ENCODE measurements at regions not wholly inside any gene's neighbourhood (a gene's known extent, or its start where the extent isn't known, plus 50 kb on each side); places are given as distances from the start of the nearest gene placed in this dataset.
"Not testable (repeated sequence)": the region's sequence is repeated elsewhere in the genome, so short reads cannot be mapped to it uniquely, and the experiment has no call there.

DNA sequence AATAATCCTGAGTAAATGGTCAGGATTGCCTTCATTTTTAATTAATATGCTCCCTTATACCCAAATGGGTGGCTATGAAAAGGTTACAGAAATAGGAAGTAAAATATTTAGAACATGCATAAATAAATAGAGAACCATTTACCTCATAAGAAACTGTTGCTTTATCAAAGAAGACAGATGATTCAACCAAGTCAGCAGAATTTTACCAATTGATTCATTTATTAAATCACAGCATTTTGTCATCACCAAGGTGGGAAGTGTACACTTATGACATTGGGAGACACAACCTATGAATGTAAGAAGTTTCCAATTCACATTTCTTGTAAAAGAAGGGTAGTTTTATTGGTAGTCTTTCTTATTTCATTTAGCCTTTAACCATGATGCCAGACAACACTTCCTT lies 870.3 kb upstream of the CHORDC1 start:
- DNase-seq = no peak

DNA sequence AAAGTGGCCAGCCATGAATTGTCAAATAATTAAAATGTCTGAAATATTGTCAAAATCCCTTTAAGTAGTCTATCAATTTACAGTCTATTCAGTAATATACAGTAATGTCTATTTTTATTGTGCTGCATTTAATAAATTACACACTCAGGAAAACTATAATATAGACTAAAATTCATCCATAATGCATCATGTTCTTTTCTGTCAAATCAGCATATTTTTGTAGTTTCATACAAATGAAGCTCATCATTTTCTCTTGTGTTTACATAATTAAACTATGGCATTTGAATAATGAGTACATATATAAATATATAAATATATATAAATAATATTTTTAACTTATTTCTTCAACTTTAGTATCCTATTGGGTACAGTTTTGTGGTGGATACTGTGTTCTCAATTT lies 868.7 kb upstream of the CHORDC1 start:
- no peak for DNase-seq

DNA sequence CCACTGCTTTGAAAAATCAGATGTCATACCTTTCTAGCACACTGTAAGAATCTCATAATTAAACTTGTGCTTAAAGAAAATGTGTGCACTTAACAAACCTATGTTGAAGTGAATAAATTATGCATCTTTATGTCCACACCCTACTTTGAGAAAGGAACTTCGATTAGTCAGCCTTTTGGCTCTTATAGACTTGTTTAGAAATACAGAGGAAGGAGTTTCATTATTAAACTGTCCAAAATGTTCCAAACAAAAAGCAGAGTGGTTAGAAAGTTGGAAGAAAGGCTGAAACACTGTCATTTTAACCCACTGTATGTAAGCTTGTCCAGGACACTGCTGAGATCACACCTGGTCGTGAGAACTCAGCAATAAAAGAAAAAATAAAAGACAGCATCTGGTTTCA lies 863.2 kb upstream of the CHORDC1 start:
- DNase-seq = no peak

DNA sequence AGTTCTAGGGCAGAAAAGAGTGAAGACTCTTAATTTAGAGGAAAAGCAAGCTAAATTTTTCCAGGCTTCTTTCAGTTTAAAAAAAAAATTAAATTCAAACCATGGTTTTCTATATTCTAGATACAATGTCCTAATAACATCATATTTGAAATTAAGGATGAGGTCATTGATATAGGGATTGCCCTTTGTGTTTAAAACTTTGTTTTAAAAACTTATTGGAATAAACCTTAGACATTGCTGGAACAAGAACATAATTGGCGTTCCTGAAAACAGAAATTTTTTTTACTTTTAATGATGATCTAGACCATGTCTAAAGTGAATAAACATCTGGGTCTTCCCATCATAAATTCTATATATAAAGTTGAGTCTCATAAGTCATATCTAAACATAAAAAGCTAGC lies 859.4 kb upstream of the CHORDC1 start:
- no peak for DNase-seq

DNA sequence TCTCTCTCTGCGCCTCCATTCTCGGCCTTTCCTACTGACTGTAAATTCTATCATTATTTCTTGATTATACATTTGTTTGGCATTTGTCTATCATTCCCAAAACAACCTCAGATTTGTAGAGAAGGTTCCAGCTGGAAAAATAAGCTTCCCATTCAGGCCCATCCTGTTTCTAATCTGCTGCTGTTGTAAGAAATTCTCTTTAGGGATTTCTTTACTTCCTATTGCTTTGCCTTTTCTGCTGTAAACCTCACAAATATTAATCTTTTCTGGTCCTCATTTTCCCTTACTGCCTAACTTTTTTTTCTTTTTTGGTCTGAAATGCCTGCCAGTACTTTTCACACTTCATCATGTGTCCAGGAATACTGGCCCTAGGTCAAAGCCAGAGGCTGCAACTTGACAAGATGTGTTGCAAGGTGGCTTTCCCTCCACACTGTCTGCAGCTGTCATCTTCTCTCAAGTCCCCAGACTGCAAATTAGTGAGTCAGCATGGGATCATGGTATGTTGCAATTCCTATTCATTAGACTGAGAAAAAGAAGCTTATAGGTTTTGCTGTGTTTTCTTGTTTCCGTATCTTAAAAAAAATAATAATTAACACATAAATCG lies 858.7 kb upstream of the CHORDC1 start:
- no peak for DNase-seq

DNA sequence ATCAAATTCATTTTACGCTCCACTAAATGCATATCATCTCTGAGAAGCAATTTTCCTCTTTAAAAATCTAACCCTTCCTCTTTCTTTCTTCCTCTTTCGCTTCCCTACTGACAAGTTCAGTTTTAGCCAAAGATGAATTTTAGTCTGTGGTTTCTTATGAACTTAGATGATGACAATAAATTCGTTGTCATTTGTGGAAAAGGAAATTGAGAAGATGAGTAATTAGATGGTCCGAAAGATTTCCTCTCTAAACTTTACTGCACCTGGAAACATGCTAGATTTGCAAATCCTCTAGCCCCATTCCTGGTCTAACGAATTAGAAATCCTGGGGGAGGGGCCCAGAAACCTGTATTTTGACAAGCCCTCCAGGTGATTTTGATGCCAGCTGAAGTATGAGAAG lies 855.4 kb upstream of the CHORDC1 start:
- no peak for DNase-seq

DNA sequence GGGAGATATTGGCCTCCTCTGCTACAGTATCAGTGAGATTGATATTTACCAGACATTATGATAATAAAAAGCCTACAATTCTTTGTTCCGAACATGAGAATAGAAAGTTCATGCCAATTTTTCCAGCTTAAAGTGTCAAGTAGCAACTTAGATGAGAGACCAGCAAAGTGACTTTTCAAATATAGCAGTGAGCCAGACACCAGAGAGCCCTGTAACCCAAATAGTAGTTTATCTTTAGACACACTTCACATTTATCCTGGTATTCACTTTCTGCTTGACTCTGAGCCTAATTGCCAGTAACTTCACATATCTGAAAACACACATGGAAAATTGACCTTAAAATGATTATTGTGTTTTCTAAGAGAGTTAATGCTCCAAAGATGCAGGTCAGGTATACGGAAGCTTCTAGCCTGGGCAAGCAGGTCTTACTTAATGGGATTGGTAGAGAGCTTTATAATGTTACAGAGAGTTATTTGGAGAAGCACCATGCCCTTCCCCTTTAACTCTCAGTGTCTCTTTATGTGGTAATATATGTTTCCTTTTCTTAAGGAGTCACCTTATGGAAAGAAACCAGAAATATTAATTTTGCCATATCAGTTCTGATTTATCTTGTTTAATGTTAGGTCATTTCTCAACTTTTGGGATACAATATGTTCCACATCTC lies 852.3 kb upstream of the CHORDC1 start:
- DNase-seq = no peak

DNA sequence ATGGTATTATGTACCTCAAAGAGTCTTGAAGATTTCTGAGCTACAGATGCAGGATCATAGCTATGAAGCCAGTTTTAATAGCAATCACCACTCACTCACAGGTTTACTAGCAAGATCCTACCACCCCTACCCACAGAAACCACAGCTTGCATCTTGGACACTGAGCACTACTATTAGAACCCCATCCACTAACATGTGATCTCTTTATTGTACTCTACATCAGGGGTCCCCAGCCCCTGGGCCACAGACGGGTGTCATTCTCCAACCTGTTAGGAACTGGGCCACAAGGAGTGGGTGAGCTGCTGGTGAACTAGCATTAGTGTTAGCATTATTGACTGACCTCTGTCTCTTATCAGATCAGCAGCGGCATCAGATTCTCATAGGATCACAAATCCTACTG lies 844.8 kb upstream of the CHORDC1 start:
- no peak for DNase-seq

DNA sequence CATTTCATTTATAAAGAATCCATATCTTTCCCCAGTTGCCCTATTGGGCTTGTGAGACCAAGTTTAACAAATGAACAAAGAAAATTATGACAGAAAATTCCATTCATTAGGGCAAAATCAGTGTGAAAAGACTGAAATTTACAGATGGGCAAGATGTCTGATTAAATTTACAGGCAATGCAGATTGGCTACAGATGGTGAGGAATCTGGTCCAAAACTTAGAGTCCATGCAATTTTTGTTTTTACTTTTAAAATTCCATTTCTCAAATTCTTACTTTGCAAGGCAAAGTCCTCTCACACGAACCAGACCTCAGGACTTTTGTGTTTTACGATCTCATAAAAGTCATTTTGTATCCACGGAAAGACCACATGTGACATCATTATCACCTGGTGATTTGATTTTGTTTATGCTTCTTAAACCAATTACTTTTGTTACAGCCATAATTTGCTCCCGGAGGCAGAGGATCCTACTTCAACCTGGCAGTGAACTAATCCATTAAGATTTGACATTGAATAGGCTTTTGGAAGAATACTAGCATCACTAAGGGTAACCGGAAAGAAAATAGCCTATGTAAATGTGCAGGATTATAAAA lies 843.7 kb upstream of the CHORDC1 start:
- DNase-seq = no peak

DNA sequence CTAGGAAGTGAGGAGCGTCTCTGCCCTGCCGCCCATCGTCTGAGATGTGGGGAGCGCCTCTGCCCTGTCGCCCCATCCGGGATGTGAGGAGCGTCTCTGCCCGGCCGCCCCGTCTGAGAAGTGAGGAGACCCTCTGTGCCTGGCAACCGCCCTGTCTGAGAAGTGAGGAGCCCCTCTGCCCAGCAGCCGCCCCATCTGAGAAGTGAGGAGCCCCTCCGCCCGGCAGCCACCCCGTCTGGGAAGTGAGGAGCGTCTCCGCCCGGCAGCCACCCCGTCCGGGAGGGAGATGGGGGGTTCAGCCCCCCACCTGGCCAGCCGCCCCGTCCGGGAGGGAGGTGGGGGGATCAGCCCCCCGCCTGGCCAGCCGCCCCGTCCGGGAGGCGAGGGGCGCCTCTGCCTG lies 840.5 kb upstream of the CHORDC1 start:
- not testable (repeated sequence) for DNase-seq

DNA sequence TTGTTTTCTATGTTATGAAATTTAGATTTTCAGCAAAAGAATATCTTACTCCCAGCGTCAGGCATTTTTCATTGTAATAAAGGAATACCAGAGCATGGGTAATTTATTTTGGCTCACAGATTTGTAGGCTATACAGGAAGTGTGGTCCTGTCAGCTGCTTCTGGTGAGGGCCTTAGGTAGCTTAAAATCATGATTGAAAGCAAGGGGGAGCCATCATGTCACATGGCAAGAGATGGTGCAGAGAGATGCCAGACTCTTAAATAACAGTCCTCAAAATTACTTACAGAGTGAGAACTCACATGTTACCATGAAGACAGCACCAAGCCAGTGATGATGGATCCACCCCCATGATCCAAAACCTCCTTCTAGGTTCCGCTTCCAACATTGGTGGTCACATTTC lies 825.0 kb upstream of the CHORDC1 start:
- no peak for DNase-seq

DNA sequence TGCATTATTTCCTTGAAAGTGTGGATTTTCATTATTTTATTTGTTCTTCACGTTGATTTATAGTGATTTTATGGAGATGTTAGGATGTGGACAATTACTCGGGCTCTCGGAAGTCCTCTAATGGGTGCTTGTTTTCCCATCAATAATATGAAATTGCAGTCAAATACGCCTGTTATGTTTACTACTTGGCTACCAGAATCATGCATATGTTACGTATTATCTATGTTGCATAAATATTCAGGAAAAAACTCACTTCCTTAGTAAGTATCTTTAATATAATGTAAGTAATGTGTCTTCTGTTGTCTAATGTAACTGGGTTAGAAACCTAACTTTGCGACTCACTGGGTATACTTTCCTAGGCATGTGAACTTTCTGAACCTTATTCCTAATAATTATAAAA lies 823.4 kb upstream of the CHORDC1 start:
- no peak for DNase-seq

DNA sequence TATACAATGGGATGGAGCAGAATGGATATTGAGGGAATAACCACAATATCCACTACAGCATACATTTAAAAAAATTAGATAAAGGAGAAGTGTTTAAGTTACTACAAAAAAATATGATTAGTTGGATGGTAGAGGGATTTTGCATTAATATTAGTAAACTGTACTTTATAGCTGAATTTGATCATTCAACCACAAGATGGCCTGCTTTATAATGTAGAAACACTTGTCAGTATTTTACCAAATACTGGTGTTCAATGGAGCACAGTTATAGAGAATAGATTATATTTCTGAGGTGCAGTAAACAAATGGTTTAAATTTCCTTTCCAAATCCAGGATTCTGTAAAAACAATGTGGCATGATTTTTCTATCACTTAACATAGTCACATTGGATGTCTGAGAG lies 818.8 kb upstream of the CHORDC1 start:
- no peak for DNase-seq

DNA sequence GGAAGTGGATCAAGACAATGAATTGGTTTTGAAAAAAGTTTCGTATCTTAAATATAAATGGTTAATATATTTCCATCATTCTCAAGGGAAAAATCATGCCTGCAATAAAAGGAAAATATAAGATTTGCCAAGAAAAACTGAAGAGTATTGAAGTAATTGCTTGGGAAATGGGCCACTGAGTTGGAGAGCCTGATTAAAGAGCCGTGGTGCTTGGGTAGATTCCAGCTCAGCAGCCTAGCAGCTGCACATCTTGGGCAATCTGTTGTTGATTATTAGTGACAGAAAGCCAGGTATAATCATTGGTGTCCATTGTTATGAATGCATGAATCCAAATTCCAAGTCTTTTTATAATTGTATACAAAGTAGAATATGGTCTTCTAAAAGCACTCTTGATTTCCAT lies 800.9 kb upstream of the CHORDC1 start:
- no peak for DNase-seq

DNA sequence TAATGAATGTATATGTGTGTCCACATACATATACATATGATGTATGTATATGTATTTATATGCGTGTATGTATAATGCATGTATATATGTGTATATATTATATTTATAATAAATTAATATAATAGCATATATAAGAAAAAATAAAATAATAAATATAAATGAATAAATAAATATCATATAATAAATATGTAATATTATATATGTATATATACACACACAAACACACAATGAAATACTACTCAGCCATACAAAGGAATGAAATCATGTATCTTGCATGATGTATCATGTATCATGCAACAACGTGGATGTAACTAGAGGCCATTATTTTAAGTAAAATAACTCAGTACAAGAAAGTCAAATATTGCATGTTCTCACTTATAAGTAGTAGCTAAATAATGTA lies 788.7 kb upstream of the CHORDC1 start:
- DNase-seq = no peak

DNA sequence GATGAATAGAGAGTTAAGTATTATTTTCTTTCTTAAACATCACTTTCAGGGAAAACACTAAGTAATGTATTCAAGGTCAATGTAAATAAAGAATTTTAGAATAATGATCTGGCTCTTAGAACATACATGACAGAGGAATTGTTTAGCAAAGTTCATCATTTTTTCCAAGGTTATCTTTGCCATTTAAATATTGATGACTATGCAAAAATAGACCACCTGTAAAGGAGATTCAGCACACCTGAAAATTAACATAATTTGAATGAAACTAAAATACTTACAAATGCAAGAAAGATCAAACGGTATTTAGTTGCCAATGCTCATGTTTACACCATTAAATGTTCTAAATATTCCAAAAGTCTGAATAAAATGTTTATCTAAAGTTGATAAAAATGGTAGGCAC lies 782.6 kb upstream of the CHORDC1 start:
- no peak for DNase-seq

DNA sequence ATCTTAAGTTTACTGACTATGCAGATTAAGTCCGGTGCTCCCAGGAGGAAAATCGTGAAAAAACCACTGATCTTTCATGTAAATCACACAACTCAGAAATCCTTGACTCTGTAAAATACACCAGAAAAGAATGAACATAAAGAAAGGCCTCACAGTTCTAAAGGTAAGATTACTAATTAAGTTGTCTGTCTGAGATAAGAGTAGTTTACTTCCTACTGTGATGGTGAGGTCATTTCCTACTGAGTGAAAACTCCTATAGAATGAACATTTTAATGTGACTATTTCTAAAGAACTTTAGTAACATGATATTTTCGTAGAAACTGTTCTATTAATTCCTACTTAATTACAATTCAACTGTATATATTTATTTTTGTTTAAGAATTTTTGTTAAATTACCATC lies 774.4 kb upstream of the CHORDC1 start:
- DNase-seq = no peak

DNA sequence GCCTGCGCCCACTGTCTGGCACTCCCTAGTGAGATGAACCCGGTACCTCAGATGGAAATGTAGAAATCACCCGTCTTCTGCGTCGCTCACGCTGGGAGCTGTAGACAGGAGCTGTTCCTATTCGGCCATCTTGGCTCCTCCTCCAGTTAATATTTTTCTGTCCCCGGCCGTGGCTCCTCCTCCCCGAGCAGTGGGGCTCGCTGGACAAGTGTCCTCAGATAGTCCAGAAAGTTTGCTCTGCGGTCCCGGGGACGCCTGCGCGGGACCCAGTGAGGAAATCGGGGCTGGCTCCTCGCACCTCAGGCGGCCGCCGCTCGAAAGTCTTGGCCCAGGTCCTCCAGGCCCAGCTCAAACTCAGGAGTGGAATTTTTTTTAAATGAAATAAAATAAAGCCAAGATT lies 749.3 kb upstream of the CHORDC1 start:
- DNase-seq = not testable (repeated sequence)

DNA sequence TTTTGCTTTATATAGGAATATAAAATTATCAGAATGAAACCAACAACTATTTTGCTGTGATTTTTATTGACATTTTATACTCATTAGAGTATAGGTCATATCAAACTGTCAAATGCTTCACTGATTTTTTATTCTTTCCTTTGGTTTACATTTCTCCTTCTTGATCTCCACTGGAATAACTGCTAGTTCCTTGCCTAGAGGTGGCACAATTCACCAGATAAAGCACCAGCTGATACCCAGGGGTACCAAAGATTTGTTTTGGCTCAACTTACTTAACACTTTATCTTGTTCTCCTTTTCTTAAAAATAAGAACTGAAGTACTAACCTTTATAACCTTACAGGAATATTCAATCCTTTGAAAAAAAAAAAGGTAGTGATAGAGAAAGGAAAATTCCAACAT lies 725.1 kb upstream of the CHORDC1 start:
- no peak for DNase-seq

DNA sequence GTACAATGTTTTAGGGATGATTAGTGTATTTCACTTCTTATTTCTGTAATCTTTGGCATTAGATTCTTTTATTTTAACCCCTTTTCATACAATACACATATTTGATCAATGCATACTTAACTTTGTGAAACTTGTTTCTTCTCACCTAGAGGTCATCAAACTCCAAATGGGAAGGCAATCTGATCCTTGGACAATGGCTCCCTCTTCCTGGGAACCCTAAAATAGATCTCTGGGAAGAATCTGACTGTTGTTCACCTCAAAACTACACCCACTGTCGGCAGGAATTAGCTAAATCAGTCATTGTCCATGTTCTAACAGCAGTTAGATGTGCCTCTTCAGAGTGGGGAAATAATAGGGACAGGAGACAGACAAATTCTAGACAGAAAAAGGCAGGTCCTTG lies 707.4 kb upstream of the CHORDC1 start:
- DNase-seq = no peak

DNA sequence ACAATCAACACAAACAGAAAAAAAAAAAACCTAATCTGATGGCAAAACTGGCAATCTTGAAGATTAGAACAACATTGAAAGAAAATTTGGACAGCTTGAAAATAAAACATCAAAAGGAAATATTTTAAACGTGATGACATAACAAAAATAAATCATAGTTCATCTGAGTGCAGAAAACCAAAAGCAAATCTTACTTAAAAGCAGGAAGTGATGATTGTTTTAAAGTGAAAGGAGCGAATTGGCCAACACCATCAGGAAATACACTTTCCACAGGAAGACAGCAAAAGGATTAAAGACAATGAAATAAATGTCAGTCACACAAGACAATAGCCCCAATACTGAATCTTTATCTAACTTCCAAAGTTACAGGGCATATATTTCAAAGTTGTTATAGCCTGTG lies 696.5 kb upstream of the CHORDC1 start:
- no peak for DNase-seq

DNA sequence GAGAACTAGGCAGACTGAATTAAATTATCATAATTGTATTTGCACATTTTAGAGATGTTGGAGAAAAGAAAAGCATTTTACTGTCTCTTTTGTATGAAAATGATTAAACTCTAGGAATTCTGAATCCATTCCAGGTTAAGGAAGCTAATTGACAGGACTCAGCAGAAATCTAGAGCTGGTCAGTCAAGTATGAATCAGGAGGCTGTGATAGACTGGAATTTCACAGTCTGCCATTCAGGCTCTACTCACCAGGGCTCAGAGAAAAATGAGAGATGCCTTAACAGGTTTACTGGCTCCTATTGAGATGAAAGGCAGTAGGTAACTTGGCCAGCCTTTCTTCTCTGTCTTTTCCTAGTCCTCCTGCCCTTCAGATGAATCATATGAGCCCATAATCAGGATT lies 693.9 kb upstream of the CHORDC1 start:
- no peak for DNase-seq

DNA sequence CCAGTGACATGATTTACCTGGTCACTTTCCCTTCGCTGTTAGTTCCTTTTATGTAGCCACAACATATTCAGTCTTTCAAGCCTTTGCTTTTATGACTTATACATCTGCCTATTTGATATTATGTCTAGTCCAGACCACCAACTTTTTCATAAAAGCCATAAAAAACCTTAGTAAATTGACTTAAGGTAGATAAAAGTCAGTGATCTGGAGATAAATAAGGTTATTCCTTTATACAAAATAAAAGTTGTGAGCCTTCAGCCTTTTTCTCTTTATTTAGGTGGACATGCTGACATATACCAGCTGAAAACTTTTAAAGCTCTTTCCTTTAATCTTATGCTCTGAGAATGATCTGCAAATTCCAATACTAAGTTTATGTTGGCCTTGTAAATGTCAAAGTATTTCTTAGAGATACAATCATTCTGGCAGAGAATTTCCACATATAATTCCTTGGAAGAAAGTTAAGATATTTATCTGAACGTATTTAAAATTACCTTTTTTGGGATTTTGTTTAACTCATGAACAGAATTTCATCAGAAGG lies 690.4 kb upstream of the CHORDC1 start:
- DNase-seq = no peak

DNA sequence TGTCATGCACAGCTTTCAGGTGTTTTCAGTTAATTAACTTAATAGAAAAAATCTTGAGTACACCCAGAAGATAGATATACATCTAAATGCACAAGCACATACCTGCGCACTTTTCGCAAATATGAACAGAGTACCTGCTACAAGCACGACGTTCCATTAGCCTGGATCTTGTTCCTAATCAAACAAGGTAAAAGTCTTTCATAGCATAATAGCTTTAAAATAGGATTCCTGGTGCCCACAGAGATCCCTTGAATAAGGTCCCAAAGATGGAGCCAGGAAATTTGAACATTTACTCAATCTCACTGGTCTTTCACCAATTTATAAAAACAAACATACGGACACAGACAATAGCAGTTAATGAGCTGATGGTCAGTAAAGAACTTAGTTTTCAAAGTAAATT lies 689.8 kb upstream of the CHORDC1 start:
- no peak for DNase-seq

DNA sequence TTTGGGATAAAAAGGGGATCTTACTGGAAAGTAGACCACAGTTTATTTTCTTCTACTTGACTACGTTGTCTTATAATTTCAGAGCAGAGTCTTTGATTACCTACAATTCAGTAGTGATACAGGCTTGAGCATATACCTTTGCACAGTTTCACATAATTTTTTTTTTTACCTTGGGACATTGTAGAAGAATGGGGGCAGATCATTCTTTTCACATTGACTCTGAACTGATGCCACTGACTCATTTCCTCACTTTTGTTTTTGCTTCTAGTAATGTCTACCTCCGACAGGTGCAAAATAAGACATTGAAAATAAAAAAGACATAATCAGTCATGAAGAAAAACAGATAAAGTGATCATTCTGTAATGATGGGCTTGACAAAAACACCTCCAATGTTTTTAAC lies 688.3 kb upstream of the CHORDC1 start:
- no peak for DNase-seq
